RPMI7951 (cell line): ENCODE measurements at regions not wholly inside any gene's neighbourhood (a gene's known extent, or its start where the extent isn't known, plus 50 kb on each side); places are given as distances from the start of the nearest gene placed in this dataset.
A peak's percentile ranks its signal among the peaks of the same experiment; 100 is the strongest.

Experiments used
- DNase-seq: peaks from one replicate; pipeline ENCODE4 v3.0.0-alpha.2; 2012; ENCODE audit warnings: low read depth

DNA sequence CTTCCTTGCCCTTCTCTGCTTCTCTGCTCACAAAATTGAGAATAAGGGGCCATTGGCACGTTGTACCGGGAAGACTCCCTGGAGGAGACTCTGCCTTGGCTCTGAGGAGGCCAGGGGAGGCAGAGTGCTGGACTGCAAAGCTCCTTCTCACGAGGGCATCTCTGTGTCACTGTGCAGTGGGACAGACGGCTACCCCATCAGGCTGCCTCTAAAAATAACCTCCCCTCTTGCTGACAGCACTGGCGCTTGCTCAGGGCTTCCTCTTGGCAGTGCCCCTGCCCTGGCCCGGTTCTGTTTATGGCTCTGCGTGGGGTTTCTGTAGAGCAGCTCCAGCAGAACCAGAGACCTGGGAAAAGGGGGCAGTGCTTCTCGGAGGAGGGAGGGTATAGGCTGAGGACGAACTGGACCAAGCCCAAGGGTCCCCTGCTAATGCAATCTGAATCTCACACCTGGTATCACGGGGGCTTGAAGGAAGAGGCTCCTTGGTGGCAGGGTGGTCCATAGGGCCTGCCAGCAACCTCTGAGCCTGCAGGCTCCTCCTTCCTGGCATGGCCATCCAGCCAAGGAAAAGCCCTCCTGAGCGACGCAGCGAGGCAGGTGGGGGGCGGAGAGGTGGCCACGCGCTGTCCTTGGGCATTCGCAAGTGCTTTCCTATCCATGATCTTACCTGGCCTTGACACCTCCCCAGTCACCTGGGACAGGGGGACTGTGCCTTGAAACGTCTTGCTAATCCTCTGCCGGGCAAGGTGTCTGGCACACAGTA is 63.3 kb upstream of the TLE3 start:
- DNase-seq = no peak

DNA sequence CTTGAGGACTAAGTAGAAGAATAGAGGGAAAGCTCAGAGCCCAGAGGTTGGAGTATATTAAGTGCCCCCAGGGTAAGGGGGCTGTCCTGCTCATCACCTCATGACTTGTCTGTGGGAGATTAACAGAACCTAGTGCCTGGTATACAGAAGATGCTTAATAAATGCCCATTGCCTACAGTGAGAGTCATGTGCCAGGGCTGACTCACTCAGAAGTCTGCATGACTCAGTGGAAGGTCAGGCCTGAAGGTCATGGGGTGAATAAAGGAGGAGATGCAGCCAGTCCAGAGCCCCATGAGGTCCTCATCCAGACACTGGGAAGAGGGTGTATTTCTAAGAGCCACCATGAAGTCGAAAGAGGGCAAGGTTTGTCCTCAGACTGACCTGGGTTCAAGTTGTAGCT is 62.5 kb upstream of the TLE3 start:
- DNase-seq = peak; percentile 55

DNA sequence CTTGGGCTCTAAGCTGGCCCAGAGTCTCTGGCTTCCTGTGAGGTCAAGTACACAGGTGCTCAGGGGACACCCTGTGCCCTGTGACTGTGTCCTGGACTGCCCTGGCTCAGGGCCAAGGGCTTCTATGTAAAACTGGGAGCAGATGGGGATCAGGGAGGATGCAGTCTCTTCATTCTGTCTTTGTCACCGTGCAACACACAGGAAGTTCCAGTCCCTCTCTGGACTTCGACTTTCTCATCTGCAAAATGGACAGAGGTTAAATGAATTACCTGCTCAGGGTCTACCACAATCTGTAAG is 61.9 kb upstream of the TLE3 start:
- no peak for DNase-seq

DNA sequence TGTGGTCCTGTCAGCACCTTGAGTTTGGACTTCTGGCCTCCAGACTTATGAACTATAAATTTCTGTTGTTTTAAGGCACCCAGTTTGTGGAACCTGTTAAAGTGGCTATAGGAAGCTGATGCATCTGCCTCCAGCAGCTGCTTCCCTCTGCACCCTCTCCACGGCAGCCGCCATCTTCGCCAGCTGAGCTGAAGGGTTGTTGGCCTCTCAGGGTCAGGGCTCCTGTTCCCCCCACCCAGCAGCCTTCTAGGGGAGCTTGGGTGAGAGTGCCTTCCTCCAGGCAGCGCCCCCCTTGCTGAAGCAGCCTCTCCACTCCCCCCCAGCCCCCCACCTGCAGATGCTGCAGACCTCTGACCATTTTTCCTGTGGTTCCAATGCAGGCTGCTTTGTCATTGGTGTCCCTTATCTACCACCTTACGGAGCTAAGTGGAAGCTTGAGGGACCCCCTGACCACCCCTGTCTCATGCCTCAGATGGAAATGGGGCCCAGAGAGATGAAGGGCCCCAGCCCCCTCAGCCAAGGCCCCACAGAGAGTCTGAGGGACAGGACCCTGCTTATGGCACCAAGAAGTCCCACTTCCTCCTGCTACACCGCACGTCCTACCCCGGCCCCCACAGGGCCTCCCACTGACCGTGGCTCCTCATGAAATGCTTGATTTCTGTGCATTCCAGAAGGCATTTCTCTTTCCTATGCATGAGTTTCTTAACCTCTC is 61.4 kb upstream of the TLE3 start:
- no peak for DNase-seq

DNA sequence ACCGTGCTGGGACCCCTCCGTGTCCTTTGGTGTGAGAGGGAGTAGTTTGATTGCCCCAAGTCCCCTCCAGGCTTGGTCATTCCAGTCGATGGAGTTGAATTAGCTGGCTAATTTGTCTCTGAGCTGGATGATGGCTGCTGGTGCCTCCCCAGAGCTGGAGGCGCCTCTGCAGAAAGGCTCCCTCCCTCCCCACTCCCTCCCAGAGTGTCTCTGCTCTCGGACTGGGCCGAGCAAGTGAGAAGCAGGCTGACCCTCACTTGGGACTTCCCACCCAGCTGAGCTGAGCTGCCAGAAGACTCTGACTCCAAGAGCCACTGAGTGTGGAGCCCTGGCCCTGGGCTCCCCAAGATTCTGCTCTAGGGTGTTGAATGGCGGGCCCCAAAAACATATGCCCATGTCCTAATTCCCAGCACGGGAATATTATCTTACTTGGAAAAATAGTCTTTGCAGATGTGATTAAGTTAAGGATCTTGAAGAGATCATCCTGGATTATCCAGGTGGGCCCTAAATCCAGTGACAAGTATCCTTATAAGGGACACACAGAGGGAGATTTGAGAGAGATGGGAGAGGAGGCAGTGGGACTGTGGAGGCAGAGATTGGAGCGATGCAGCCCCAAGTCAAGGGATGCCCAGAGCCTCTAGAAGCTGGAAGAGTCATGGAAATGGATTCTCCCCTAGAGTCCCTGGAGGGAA is 60.7 kb upstream of the TLE3 start:
- DNase-seq = no peak

DNA sequence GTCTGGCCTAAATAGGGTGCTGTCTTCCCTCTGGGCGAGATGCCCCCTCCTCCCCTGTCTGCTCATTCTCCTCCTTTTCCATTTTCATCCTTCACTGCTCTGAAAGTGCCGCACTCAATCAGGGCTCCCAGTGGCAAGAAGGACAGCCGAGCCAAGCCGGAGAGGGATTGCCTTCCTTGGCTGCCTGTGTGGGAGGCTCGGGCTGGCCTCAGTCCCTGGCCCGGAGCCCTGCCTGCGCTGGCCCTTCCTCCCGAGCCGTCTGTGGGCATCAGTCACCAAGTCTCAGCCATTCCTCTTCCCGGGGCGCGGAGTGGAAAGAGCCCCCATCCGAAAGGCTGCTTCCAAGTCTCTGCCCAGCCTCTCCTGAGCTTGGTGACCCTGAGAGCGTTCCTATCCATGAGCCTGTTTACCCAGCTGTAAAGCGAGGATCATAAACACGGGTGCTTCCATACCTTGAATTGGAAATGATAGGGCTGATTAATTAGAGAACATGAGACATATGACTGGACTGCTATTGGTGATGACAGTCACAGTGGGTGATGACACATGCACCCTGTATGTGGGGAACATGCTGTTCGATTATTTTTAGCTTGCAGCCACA is 59.1 kb upstream of the TLE3 start:
- DNase-seq = peak; percentile 71

DNA sequence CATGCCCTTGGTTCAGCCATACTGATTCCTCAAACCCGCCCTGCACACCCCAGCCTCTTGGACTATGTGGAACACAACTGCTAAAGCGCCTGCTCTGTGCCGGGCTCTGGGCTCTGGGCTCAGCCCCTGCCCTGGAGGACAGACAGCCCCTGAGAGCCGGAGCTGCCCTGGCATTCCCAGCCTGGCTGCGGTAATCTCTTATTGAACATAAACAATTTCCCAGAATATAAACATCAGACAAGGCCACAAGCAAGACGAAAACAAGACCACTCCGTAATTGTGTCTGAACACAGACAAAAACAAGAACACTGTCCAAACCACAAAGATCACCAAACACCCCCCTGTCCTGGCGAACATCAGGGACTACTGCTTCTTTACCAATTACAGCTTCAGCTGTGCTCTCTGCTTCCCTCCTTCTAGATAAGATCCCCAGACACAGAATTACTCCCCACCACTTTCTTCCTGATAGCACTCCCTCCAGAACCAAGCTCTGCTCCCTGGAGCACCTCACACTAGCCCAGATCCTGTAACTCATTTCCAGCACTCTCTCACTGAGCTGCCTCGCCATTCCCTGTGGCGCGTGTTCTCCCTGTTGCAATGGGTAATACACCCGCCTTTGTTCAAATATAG is 57.1 kb upstream of the TLE3 start:
- DNase-seq = no peak

DNA sequence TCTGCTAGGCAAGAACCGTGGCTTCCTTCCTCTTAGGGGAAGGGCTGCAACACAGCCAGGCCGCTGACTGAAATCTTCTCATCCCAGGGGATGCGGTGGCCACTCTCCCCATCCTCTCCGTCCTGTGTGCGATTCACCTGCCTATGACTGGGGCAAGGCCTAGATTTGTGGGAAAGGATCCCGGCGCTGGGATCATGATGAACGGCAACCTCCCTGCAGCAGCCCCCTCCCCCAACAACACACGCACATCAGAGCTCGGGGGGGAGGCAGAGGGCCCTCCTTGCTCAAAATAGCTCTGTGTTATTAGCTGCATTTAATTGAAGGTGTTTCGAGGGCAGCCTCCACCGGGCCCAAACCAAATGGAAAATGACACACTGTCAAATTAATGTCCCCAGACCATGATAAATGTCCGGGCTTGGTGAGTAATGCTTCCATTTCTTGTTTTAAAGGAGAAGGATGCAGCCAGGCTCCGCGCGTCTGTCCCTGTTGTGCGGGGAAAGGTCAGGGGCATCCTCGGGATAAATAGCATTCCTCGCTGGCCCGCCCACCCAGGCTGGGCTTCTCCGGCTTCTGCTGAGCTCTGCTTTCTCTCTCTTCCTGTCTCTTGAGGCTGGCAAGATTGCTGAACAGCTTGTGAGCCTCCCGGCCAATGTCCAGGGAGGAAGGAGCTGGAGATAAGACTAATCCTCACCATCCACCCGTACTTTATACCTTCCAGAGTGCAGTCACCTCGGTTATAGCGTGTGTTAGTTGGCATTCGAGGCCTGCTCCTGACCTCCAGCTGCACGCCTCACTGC is 56.4 kb upstream of the TLE3 start:
- peak; percentile 24 for DNase-seq

DNA sequence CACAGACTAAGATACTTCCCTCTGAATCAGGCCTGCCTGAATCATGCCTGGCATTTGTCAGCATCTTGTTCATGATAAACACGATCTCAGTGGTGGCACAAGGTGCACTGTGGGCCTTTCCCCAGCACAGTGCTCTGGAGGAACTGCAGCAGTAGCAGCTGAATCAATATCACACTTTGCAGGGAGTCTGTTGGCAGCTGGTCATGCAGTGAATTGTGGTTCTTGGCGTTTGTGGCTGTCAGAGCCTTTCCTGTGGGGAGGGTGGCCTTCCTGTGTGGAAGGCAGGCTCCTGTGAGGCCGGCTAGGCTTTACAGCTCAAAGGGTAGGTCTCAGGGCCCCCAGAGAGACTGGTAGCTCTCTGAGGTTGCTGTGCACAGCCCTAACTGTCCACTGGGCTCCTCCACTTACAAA is 54.4 kb upstream of the TLE3 start:
- peak; percentile 63 for DNase-seq

DNA sequence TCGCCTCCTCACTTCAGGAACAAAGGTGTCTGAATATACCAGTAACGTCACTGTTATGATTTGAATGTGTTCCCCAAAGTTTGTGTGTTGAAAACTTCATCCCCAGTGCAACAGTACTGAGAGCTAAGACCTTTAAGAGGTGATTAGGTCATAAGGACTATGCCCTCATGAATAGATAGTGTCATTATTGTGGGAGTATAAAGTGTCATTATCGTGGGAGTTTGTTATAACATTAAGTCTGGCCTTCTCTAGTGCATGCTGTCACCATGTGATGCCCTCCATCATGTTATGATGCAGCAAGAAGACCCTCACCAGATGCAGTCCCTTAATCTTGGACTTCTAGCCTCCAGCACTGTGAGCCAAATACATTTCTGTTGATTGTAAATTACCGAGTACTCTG is 53.7 kb upstream of the TLE3 start:
- DNase-seq = no peak

DNA sequence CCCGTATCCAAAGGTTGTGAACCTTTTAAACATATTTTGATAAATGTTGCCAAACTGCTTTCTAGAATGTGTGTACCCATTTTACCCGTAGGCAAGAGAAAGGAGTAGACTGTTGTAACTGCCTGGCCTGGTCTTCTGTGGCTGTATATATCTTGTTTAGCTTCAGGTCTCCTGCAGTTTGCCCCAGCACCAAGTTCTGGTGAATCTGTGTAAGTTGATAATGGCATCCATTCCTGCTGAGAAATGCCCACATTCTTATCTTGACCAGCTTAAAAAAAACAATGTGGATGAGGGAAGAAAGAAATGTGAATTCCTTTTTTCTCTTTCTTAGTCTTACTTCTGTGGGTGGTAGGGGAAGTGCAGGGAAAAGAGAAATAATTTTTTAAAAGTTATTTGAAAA is 53.3 kb upstream of the TLE3 start:
- no peak for DNase-seq

DNA sequence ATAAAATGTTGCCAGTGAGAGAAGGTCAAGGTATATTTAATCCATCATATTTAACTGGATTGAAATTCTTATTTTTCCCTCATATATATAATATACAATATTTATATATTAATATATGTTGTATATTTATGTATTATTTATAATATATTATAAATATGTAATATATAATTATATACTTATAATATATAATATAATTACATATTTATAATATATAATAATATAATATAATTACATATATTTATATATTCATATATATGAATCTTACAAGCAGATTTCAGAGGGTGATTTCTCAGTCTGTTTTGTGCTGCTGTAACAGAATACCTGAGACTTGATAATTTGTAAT is 52.7 kb upstream of the TLE3 start:
- DNase-seq = no peak

DNA sequence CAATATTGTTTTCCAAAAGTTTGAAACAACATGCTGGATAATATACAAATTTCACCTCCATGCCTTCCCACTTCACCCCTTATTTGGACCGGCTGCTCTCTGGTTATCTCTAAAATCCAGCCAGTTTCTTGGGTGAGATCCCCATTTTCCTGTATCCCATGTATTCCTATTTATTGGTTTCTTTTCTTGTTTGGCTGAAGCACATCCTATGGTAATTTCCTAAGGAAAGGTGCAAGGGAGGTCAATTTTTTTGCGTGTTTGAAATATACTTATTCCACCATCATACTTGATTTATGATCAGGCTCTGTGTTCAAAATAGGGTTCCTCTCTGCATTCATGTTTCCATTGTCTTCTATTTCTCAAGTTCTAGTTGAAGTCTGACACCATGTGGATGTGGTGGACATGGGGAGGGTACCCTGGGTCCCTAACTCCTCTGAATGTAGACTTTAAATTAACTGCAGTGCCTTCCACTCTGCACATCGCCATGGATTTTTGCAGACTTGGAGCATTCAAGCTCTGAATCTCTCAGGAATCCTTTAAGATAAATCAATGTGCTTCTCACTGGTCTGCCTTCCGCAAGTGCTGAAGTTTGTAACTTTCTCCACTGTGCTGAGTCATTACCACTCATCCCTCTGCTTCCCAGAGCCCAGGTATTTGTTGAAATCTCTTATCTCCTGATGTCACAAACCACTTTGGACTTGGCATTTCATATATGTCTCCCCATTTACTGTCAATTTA is 52.1 kb upstream of the TLE3 start:
- peak; percentile 59 for DNase-seq

DNA sequence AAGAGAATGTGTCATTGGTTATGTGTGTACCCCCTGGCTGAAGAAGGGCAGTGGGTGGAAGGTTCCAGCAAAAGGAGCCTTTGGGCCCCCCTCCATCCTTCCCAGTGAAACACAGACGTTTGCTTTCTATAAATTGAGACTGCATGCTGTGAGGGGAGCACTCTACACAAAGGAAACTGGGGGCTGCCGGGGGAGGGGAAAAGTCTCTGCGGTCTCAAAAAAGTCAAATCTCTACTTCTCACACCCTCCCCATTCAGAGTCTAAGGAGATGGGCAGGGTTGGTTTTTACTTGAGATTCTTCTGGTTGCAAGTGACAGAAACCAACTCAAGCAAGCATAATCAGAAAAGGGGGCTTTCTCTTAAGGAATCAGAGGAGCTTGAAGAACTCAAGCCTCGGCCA is 50.1 kb upstream of the TLE3 start:
- DNase-seq = no peak
